DMS79 (cell line): ENCODE measurements at regions not wholly inside any gene's neighbourhood (a gene's known extent, or its start where the extent isn't known, plus 50 kb on each side); places are given as distances from the start of the nearest gene placed in this dataset.
"Not testable (repeated sequence)": the region's sequence is repeated elsewhere in the genome, so short reads cannot be mapped to it uniquely, and the experiment has no call there.

Experiments
- DNase-seq: peaks from one replicate; lab custom pipeline; 2025; lab: John Stamatoyannopoulos, UW

DNA sequence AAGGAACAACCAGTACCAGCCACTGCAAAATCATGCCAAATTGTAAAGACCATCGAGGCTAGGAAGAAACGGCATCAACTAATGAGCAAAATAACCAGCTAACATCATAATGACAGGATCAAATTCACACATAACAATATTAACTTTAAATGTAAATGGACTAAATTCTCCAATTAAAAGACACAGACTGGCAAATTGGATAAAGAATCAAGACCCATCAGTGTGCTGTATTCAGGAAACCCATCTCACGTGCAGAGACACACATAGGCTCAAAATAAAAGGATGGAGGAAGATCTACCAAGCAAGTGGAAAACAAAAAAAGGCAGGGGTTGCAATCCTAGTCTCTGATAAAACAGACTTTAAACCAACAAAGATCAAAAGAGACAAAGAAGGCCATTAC, 97.6 kb downstream of the GPX5 start:
- DNase-seq, result not testable (repeated sequence)

DNA sequence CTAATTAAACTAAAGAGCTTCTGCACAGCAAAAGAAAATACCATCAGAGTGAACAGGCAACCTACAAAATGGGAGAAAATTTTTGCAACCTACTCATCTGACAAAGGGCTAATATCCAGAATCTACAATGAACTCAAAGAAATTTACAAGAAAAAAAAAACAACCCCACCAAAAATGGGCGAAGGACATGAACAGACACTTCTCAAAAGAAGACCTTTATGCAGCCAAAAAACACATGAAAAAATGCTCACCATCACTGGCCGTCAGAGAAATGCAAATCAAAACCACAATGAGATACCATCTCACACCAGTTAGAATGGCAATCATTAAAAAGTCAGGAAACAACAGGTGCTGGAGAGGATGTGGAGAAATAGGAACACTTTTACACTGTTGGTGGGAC, 100.7 kb downstream of the GPX5 start:
- DNase-seq, result not testable (repeated sequence)

DNA sequence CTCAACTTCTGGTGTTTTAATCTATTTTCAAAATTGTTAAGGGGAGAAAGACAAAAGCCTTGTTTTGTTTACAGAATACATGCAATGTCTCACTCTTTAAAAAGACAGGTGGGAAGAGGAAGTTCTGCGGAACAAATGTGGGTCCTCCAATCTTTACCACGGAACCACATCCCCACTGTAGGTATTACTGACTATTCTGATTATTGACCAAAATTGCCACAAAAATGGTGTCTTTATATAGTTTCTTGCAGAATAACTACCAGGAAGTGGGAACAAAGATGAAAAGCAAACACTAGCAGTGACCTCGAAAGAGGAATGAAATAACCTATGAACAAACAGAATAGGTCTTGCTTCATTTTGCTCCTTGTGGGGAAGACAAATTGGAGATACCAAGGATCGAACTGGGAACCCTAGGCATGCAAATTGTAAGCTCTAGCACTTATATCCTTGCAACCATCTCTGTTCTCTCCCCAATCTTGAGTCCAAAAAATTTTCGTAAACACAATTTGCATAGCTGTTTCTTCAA, 106.7 kb downstream of the GPX5 start:
- DNase-seq, result no peak

DNA sequence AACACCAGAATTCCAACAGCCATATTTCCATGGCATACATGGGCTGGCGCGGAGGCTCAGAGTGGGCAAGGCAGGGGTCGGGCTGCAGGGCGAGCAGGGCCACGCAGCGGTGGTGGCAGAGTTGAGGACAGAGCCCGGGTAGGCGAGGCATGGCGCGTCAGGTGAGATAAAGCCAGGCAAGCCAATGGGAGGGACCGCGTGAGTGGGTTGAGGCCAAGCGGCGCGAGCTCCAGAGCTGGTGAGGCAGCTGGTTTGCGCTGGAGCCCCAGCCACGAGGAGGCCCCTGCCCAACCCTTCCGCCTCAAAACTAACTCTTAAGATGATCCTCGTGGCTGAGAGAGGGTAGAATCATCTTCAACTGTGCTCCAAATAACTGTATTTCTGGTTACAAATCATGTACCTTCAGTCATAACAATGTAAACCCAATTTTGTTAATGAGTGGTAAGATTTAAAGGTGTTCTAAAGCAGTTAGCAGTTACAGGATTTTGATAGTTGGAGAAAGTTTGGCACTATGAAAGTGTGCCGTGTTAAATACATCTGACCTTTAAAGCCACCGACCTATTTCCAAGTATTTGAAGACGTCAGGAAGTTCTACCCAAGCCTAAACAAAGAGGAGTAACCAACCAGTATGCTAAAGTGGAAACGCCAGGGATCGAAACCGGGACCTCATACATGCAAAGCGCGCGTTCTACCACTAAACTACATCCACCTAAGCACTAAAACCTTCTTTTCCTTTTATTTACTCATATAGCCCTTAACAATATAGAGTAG, 107.9 kb downstream of the GPX5 start:
- no peak for DNase-seq

DNA sequence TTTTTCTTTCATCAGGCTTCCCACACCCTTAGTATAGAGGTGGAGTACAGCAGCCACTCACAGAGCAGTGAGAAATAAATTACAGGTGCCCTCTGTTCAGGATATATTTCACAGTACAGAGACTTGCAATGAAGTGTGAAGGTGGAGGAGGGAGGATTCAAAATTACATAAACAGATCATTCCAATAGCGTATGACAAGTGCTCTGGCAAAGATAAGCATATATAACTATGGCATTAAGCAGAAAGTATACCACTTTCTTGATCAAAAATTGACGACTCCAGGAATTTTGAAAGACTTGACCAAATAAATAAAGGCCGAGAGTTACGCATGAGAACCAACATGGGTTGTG, 108.7 kb downstream of the GPX5 start:
- peak; percentile 29 for DNase-seq

DNA sequence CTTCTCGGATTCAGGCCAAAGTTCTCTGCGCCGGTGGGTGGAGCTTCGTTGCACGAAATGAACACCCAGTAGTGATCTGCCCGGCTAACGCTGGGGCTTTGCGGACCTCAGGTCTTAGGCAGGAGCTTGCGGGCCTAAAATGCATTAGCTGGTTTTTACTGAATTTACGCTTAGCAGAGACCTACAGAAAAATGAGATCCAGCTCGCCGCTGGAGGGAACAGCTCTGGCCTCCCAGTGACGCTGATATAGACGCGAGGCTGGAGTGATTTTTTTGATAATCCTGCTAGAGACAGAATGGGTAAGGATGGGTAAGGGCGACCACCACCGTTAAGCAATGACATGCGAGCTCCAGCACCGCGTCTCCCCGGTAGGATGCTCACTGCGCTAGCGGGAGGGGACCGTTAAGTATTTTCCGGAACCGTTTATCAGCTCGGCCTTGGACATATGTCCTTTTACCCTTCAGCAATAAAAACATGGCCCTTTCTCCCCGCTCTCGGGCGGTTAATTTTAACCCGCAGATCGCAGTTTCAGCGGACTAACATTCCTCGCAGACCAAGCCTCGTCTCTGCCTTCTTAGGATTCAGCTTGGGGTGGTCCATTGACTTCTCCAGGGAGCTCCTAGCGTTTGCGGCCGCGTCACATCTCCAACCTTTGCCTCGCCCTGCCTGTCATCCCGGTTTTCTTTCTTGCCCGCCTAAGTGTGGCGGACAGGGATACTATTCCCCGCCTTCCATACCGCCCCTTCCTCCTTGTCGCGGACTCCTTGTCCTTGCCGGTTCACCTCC, 109.3 kb downstream of the GPX5 start:
- DNase-seq, result peak; percentile 42

DNA sequence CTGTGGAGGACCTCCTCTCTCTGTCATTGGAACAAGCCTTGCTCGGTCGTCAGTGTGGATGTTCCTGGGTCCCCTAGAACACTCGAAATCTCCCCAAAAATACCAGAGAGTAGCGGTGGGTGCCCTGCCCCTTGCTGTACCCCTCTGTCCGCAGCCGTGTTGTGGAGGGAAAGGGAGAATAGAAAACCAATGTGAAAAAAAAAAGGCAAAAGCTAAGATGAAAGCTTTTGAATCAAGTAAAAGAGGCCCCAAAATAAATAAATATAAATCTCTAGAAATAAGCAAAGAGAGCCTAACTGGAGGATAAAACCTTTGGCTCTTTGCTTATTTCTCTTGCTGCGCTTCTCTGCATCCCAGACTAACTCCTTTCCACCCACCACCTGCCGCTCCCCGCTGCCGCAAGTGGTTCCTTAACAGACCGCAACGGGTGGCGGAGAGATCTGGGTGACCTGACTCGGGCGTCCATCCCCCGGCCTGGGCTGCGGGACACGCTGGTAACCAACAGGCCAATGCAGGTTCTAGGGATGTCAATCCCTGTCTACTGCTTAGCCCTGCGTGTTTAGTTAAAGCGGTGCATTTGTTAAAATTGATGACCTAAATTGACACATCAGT, 110.0 kb downstream of the GPX5 start:
- peak; percentile 10 for DNase-seq

DNA sequence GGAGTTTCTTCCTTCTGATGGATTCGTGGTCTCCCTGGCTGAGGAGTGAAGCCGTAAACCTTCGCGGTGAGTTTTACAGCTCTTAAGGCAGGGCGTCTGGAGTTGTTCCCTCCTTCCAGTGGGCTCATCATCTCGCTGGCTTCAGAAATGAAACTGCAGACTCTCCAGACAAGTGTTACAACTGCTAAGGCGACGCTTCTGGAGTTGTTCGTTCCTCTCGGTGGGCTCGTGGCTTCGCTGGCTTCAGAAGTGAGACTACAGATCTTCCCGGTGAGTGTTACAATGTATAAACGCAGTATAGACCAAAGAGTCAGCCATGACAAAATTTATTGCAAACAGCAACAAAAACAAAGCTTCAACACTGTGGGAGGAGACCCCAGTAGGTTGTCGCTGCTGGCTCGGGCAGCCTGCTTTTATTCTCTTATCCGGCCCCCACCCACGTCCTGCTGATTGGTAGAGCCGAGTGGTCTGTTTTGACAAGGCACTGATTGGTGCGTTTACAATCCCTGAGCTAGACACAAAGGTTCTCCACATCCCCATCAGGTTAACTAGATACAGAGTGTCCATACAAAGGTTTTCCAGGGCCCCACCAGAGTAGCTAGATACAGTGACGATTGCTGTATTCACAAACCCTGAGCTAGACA, 113.2 kb downstream of the GPX5 start:
- DNase-seq, result no peak

DNA sequence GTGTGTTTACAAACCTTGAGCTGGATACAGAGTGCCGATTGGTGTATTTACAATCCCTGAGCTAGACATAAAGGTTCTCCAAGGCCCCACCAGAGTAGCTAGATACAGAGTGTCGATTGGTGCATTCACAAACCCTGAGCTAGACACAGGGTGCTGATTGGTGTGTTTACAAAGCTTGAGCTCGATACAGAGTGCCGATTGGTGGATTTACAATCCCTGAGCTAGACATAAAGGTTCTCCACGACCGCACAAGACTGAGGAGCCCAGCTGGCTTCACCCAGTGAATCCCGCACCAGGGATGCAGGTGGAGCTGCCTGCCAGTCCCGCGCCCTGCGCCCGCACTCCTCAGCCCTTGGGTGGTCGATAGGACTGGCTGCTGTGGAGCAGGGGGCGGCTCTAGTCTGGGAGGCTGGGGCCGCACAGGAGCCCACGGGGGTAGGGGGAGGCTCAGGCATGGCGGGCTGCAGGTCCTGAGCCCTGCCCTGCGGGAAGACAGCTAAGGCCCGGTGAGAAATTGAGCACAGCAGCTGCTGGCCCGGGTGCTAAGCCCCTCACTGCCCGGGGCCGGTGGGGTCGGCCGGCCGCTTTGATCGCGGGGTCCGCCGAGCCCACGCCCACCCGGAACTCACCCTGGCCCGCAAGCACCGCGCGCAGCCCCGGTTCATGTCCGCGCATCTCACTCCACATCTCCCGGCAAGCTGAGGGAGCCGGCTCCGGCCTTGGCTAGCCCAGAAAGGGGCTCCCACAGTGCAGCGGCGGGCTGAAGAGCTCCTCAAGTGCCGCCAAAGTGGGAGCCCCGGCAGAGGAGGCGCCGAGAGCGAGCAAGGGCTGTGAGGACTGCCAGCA, 114.0 kb downstream of the GPX5 start:
- DNase-seq, result not testable (repeated sequence)

DNA sequence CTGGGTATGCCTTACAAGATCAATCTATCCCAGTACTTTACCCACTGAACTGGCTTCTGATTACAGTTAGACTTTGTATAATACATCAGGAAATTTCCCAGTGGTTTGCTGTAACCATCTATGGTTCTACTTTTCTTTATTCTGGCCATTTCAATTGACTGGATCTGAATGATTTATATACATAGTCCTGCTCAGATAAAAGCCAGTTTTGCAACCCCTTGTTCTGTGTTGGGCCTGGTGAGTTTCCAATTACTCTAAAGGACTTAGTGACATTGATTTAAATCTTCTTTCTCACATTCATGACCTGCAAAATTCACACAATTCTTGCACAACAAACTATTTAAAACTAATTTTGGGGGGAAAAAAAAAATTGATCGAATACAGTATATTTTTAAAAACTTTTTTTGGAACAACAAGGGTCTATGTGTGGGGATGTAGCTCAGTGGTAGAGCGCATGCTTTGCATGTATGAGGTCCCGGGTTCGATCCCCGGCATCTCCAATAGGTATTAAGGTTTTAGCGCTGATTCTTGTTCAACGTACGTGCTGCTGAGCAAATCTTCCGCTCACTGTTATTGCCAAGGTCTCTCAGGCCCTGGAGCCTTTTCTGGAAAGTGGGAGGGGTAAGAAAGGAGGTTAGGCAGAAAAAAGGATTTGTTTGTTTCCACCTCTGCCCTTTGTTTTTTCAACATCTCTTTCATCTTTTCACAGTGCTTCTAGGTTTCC, 117.5 kb downstream of the GPX5 start:
- no peak for DNase-seq

DNA sequence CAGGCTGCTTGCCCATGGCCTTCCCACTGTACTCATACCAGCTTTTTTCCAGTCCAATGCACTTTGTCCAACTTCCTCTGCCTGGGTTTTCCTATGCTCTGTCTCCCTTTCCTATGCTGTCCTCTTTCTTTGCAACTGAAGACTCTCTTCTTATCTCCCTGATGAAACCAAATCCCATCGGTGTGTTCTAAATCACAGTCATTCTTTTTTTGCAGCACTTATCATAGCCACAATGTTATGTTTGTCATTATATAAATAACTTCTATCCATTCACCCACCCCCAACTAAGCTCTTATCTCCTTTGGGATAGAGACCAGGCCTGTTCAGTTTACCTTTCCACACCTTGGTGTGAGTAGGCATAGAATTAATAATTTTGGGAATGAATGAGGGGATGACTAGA, 121.0 kb downstream of the GPX5 start:
- no peak for DNase-seq

DNA sequence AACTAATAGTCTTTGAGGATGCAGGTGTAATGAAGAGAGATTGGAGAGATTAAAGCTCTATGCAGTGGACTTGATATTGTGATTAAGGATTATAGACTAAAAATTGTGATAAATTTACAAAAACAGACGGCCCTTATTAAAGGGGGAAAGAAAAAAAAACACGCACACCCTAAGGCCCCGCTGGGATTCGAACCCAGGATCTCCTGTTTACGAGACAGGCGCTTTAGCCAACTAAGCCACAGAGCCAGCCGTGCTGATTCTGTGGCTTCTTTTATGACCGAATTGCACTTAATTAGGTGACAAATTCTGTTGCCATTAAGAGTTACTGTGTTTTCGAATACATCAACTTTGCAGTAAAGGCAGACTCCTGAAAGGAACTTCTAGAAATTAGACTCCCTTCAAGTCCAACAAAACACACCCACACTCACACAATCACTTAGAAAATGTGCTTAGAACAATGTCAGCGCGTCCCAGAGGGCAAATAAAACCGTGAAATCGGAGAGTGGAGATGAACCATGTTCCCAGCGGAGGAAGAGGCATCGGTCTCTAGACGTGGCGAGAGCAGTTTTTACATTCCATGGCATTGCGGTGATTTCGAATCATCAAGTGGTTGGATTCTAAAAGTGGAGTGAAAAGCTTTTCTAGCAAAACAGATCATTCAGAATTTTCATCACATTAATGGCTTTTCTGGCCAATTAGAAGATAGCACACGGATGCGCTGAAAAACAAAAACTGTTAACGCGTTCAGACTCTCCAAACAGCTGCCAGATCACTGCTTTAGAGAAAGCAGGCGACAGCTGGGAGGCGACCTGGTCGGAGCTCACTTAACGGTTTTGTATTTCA, 122.6 kb downstream of the GPX5 start:
- DNase-seq, result peak; percentile 50

DNA sequence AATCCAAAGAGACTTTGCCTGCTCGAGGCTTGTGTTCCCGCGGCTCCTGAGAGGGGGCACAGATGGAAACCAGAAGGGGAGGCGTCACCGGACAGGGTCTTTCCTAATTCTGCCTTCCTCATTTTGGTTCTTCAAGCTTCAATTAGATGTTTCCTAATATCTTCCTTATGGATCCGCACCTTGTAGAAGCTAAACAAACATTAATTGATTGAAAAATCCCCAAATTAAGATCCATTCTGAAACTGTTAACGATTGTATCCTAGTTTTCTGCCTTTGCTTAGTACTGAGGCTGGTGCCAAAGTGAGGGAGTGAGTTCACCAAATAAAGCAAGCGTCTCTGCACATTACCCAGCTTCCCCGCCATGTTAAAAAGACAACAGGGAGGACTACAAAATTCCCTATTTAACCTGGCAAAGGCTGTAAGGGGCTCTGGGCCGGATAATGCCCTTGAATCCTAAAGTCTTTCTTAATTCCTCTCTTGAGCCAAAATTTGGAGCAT, 123.2 kb downstream of the GPX5 start:
- no peak for DNase-seq

DNA sequence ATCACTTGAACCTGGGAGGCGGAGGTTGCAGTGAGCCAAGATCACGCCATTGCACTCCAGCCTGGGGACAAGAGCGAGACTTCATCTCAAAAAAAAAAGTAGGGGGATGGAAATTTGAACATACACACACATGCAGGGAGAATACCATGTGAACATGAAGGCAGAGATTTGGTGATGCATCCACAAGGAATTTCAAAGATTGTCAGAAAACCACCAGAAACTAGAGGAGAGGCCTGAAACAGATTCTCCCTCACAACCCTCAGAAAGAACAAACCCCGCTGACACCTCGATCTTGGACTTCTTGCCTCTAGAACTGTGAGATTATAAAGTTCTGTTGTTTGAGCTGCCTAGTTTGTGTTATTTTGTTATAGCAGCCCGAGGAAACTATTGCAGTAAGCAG, 125.5 kb downstream of the GPX5 start:
- DNase-seq, result no peak

DNA sequence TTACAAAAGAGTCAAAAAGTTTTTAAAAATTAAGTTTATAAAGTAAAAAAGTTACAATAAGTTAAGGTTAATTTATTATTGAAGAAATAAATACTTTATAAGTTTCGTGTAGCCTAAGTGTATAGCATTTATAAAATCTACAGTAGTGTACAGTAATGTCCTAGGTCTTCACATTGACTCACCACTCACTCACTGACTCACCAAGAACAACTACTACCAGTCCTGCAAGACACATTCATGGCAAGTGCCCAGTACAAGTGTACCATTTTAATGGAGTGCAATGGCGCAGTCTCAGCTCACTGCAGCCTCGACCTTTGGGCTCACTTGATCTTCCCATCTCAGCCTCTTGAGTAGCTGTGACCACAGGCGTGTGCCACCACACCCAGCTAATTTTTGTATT, 128.2 kb downstream of the GPX5 start:
- no peak for DNase-seq

DNA sequence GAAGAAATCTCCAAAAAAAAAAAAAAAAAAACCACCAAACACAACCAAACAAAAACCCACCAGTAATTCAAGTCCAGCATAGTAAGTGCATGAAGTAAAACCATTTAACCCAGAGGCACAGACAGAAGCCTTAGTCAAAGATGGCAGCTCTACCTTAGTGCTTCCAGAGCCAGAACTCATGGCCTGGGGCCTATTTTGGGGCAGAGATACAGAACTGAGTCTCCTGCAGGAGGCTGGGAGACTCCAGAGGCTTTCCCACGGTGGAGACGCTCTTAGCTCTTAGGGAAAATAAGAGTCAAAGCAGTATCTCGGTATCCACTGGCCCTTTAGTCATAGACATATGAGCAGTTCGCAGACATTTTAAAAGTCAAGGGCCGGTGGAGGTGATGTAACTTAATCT, 129.5 kb downstream of the GPX5 start:
- no peak for DNase-seq

DNA sequence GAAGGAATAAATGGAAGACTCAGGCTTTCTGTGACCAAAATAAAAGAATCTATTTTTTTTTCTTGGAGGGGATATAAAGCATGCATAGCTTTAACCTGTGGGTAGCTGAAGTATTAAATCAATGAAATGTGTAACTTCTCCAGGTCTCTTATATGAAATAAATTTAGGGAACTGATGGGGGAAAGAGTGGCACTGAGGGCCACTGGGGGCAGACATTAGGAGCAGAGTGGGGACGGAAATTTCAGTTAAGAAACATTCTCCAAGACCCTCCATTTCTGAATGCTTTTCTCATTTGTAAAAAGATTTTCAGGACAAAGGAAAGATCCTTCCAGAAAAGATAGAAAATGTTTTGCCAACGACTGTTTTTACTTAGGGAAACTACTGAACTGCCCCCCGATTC, 131.0 kb downstream of the GPX5 start:
- DNase-seq, result no peak

DNA sequence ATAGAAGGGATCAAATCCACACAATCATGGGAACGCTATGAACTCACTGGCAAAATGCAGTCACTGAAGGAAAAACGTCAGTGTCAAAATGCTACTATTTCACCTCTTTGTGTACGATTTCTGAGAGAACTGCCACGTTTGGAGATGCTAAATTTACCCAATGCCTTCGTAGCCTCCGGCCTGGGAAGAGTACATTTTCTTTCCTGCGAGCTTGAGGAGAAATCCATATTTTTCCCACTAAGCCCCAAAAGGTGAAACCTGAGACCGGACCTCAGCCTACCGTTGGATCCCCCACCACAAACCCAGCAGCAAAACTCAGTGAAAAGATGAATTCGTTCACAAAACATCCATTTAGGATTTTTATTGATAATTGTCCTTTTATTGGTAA, 131.7 kb downstream of the GPX5 start:
- no peak for DNase-seq

DNA sequence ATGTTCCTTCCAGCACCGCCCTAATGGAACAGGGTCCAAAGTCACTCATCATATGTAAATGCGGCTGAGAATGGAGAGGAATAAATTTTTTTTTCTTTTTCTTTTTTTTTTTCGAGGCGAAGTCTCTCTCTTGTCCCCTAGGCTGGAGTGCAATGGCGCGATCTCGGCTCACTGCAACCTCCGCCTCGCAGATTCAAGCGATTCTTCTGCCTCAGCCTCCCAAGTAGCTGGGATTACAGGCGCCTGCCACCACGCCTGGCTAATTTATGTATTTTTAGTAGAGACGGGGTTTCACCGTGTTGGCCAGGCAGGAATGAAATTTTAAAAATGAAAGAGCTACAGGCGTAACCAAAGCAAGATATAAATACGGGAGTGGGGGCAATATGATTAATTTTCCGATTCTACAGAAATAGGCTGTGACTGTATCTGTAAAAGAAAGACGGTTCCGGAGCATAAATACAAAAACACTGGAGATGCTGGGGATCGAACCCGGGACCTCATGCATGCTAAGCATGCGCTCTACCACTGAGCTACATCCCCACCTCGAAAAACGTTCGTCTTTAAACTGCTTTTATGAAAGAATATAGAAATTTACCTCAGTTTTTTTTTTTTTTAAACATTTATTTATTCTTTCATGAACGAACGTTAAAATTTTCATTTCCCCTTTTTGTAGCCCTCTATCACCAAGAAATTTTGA, 132.2 kb downstream of the GPX5 start:
- DNase-seq, result no peak
